GM12891 (cell line): ENCODE measurements at regions not wholly inside any gene's neighbourhood (a gene's known extent, or its start where the extent isn't known, plus 50 kb on each side); places are given as distances from the start of the nearest gene placed in this dataset.

Experiments used
- DNase-seq: peaks from one replicate; pipeline ENCODE4 v3.0.0; 2011; ENCODE audit warnings: low spot score; ENCODE audit not compliant: insufficient read length
- FAIRE-seq: peaks from 2 replicates; lab custom pipeline; 2011; peaks lifted over from hg19 to GRCh38; lab: Jason Lieb, UNC
- PAX5 ChIP-seq: IDR thresholded peaks from 2 replicates; pipeline ENCODE4 v1.6.1; 2011; ENCODE audit warnings: low read length, moderate library complexity, mild to moderate bottlenecking; ENCODE audit not compliant: insufficient read depth, severe bottlenecking
- POLR2A ChIP-seq: IDR thresholded peaks from 2 replicates; pipeline ENCODE4 v1.6.1; 2011; ENCODE audit warnings: low read depth, low read length, control low read depth
- POLR2AphosphoS5 ChIP-seq: IDR thresholded peaks from 2 replicates; pipeline ENCODE4 v1.6.1; 2011; ENCODE audit warnings: low read depth, low read length, control low read depth
- POU2F2 ChIP-seq: IDR thresholded peaks from 2 replicates; pipeline ENCODE4 v1.6.1; 2011; ENCODE audit warnings: low read depth, mild to moderate bottlenecking, control low read depth, low read length, moderate library complexity
- SPI1 ChIP-seq: IDR thresholded peaks from 2 replicates; pipeline ENCODE4 v1.6.1; 2011; ENCODE audit warnings: low read depth, low read length, control low read depth
- TAF1 ChIP-seq: IDR thresholded peaks from 2 replicates; pipeline ENCODE4 v1.6.1; 2011; ENCODE audit warnings: low read depth, low read length, control low read depth

GRCh38 chr2:212752730-212753351, 214.2 kb upstream of the ERBB4 start:
- no peak for TF ChIP-seq TAF1
- TF ChIP-seq POU2F2, result no peak
- no peak for TF ChIP-seq SPI1
- no peak for TF ChIP-seq POLR2A
- TF ChIP-seq PAX5, result no peak
- TF ChIP-seq POLR2AphosphoS5, result no peak
- DNase-seq (no peak), FAIRE-seq (no peak)

GRCh38 chr2:212745359-212745758, 206.8 kb upstream of the ERBB4 start:
- TF ChIP-seq PAX5 (no peak), POLR2AphosphoS5 (no peak), POU2F2 (no peak), SPI1 (peak; percentile 52), POLR2A (no peak), TAF1 (no peak)
- DNase-seq, result no peak
- FAIRE-seq, result no peak

GRCh38 chr2:212737392-212738172, 199.0 kb upstream of the ERBB4 start:
- DNase-seq (no peak), FAIRE-seq (no peak)
- TF ChIP-seq POLR2AphosphoS5 (no peak), SPI1 (no peak), TAF1 (no peak), POLR2A (no peak), PAX5 (no peak), POU2F2 (no peak)

GRCh38 chr2:212736385-212736726, 197.8 kb upstream of the ERBB4 start:
- TF ChIP-seq PAX5 (no peak), SPI1 (no peak)
- DNase-seq, result no peak
- no peak for FAIRE-seq

- FAIRE-seq (no peak), DNase-seq (no peak)
- TF ChIP-seq TAF1, result no peak
- TF ChIP-seq SPI1, result no peak
- TF ChIP-seq POLR2A, result no peak
- no peak for TF ChIP-seq POU2F2
- no peak for TF ChIP-seq POLR2AphosphoS5
Observed at GRCh38 chr2:212733273-212733672, 194.7 kb upstream of the ERBB4 start.

- DNase-seq (no peak), FAIRE-seq (no peak)
- TF ChIP-seq POLR2AphosphoS5, result no peak
- TF ChIP-seq TAF1, result no peak
- TF ChIP-seq PAX5, result no peak
- TF ChIP-seq POU2F2, result no peak
- no peak for TF ChIP-seq SPI1
- TF ChIP-seq POLR2A, result no peak
Observed at GRCh38 chr2:212732860-212733259, 194.3 kb upstream of the ERBB4 start.

- FAIRE-seq, result peak; percentile 86
- peak; percentile 9 for DNase-seq
- TF ChIP-seq POLR2A, result no peak
- TF ChIP-seq TAF1, result no peak
Observed at GRCh38 chr2:212730994-212731393, 192.4 kb upstream of the ERBB4 start.

GRCh38 chr2:212728717-212729116, 190.1 kb upstream of the ERBB4 start:
- DNase-seq (no peak), FAIRE-seq (no peak)
- no peak for TF ChIP-seq POU2F2
- no peak for TF ChIP-seq PAX5
- TF ChIP-seq SPI1, result no peak
- TF ChIP-seq TAF1, result no peak
- no peak for TF ChIP-seq POLR2AphosphoS5
- TF ChIP-seq POLR2A, result no peak

GRCh38 chr2:212727751-212728150, 189.1 kb upstream of the ERBB4 start:
- TF ChIP-seq POU2F2 (peak; percentile 82), TAF1 (no peak), POLR2AphosphoS5 (no peak), PAX5 (no peak), SPI1 (no peak), POLR2A (no peak)
- FAIRE-seq (peak; percentile 38), DNase-seq (no peak)

- FAIRE-seq, result no peak
- TF ChIP-seq POLR2A, result no peak
- TF ChIP-seq SPI1, result no peak
- no peak for TF ChIP-seq TAF1
- no peak for TF ChIP-seq POLR2AphosphoS5
- no peak for TF ChIP-seq POU2F2
- TF ChIP-seq PAX5, result no peak
- no peak for DNase-seq
Observed at GRCh38 chr2:212726403-212726802, 187.8 kb upstream of the ERBB4 start.

- no peak for DNase-seq
- TF ChIP-seq TAF1 (no peak), PAX5 (no peak), POLR2AphosphoS5 (no peak), POU2F2 (no peak), SPI1 (no peak), POLR2A (no peak)
- FAIRE-seq, result no peak
Observed at GRCh38 chr2:212725180-212725579, 186.6 kb upstream of the ERBB4 start.
